B cell (primary cell): ENCODE measurements at regions not wholly inside any gene's neighbourhood (a gene's known extent, or its start where the extent isn't known, plus 50 kb on each side); places are given as distances from the start of the nearest gene placed in this dataset.

Source experiments
- CTCF ChIP-seq: fragments of 200-600 bp; IDR thresholded peaks from one replicate; pipeline ENCODE4 v1.8.0; 2022; ENCODE audit warnings: antibody characterized with exemption, mild to moderate bottlenecking
- EZH2 ChIP-seq: IDR thresholded peaks from 2 replicates; pipeline ENCODE4 v1.6.1; 2012; ENCODE audit warnings: borderline replicate concordance, low read depth, mild to moderate bottlenecking, moderate library complexity, low read length; ENCODE audit not compliant: insufficient read depth, poor library complexity, severe bottlenecking

GRCh38 chr14:84686550-84686949, 843.4 kb upstream of the FLRT2 start:
- no peak for TF ChIP-seq CTCF
- TF ChIP-seq EZH2: no peak
